ENCODE measurements at regions not wholly inside any gene's neighbourhood (a gene's known extent, or its start where the extent isn't known, plus 50 kb on each side); places are given as distances from the start of the nearest gene placed in this dataset.
"Not testable (repeated sequence)": the region's sequence is repeated elsewhere in the genome, so short reads cannot be mapped to it uniquely, and the experiment has no call there.

DNA sequence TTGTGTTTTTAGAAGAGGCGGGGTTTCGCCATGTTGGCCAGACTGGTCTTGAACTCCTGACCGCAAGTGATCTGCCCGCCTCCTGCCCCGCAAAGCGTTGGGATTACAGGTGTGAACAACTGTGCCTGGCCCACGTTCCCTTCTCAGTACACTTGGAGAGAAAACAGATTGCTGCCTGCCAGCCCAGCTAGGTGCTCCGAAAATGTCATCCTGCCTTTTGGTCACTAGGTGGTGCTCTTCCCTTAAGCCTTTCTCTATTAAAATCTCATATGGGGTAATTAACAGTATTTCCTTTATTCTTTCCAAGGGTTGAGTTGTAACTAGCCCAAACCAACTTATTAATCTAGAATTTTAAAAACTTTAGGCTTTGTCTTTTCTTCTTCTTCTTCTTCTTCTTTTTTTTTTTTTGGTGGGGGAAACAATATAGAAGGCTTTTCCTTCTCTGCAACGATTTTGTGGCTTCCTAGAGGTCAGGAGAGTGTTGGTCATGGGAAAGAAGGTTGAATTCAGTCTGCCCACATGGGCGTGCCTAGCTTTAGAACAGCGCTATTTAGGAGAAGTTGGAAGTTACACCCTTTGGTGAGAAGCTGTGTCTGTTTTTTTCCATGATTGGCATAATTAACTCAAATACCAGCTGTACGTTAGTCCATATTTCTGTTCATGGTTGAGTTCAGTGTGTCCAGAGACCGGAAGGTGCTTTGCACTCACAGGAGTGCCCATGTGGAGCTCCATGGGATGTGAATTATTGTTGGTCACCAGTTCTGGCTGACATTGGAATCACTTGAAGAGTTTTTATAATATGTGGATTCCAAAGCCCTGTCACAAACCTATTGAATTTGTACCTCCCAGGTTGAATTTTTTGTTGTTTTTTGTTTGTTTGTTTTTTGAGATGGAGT, 110.1 kb downstream of the LAT start:
- not testable (repeated sequence) for H3K9me3 ChIP-seq (ENCODE audit: insufficient read depth, low read length); H3F3A ChIP-seq (ENCODE audit: insufficient read depth); H3K27ac ChIP-seq (ENCODE audit: low read depth, low read length); H3K9me2 ChIP-seq (replicated peaks; ENCODE audit: insufficient read depth, low read length); H3K36me3 ChIP-seq (ENCODE audit: low read length); H2AFZ ChIP-seq (ENCODE audit: low read depth, low read length, severe bottlenecking); H3K79me2 ChIP-seq (ENCODE audit: insufficient read depth, low read length); H3K4me3 ChIP-seq (ENCODE audit: insufficient read depth, low read length, poor library complexity, severe bottlenecking); H4K20me1 ChIP-seq (ENCODE audit: low read depth, low read length); H3K9ac ChIP-seq (ENCODE audit: low read length); H3K4me2 ChIP-seq (ENCODE audit: low read depth, low read length, poor library complexity, severe bottlenecking); H3K27me3 ChIP-seq (ENCODE audit: low read length)

DNA sequence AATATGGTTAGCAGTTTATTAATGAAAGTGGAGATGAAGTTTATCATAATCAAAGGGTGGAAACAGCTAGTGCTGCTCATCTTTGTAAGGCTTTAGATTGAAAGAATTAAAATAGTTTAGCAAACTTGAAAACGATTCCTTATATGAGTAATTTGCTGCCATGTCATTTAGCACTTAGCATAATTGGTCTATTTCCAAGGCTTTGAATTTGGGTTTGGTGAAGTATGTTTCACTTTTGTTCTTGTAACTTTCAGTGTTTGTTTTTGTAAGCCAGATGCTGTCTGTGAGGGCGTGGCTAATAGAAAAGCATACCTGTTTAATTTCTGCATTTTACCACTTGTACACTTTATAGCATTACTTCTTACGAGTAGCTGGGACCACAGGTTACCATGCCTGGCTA, 109.5 kb downstream of the LAT start:
- H3K79me2 ChIP-seq (ENCODE audit: insufficient read depth, low read length); H4K20me1 ChIP-seq (ENCODE audit: low read depth, low read length); H2AFZ ChIP-seq (ENCODE audit: low read depth, low read length, severe bottlenecking); H3K9ac ChIP-seq (ENCODE audit: low read length); H3K27ac ChIP-seq (ENCODE audit: low read depth, low read length); H3K36me3 ChIP-seq (ENCODE audit: low read length); H3K27me3 ChIP-seq (ENCODE audit: low read length); H3K9me2 ChIP-seq (replicated peaks; ENCODE audit: insufficient read depth, low read length); H3K4me3 ChIP-seq (ENCODE audit: insufficient read depth, low read length, poor library complexity, severe bottlenecking); H3K4me2 ChIP-seq (ENCODE audit: low read depth, low read length, poor library complexity, severe bottlenecking); H3K9me3 ChIP-seq (ENCODE audit: insufficient read depth, low read length); H3F3A ChIP-seq (ENCODE audit: insufficient read depth): not testable (repeated sequence)

DNA sequence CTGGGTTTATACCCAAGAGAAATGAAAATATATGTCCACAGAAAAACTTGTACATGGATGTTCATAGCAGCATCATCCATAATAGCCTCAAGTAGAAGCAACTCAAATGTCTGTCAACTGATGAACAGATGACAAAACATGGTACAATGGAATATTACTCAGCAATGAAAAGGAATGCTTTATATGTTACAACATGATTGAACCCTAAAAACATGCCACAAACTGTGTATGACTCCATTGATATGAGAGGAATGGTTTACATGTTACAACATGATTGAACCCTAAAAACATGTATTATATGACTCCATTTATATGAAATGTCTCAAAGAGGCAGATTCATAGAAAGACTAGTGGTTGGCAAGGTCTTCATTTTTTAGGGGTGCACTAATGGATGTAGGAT, 104.8 kb downstream of the LAT start:
- H3K4me3 ChIP-seq (ENCODE audit: insufficient read depth, low read length, poor library complexity, severe bottlenecking); H2AFZ ChIP-seq (ENCODE audit: low read depth, low read length, severe bottlenecking); H3K9me2 ChIP-seq (replicated peaks; ENCODE audit: insufficient read depth, low read length); H3K9ac ChIP-seq (ENCODE audit: low read length); H3K4me2 ChIP-seq (ENCODE audit: low read depth, low read length, poor library complexity, severe bottlenecking); H3K27ac ChIP-seq (ENCODE audit: low read depth, low read length); H3K36me3 ChIP-seq (ENCODE audit: low read length); H3K79me2 ChIP-seq (ENCODE audit: insufficient read depth, low read length); H4K20me1 ChIP-seq (ENCODE audit: low read depth, low read length); H3F3A ChIP-seq (ENCODE audit: insufficient read depth); H3K9me3 ChIP-seq (ENCODE audit: insufficient read depth, low read length); H3K27me3 ChIP-seq (ENCODE audit: low read length): not testable (repeated sequence)

DNA sequence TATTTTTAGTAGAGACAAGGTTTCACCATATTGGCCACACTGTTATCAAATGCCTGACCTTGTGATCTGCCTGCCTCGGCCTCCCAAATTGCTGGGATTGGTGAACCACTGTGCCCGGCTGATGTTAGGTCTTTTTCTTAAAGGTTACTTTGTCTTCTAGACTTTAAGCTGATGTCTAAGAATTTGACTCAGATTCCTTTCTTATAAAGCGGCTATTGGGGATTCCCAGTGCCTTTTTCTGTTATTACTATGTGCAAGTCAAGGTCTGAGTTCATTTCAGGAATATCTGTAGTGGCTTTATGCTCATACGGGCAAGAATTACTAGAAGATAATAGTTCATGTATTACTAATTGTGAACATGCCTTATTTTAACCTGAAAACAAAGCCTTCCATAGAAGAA, 102.8 kb downstream of the LAT start:
- not testable (repeated sequence) for H3K36me3 ChIP-seq (ENCODE audit: low read length); H3K79me2 ChIP-seq (ENCODE audit: insufficient read depth, low read length); H2AFZ ChIP-seq (ENCODE audit: low read depth, low read length, severe bottlenecking); H3F3A ChIP-seq (ENCODE audit: insufficient read depth); H3K9me2 ChIP-seq (replicated peaks; ENCODE audit: insufficient read depth, low read length); H3K4me2 ChIP-seq (ENCODE audit: low read depth, low read length, poor library complexity, severe bottlenecking); H3K27me3 ChIP-seq (ENCODE audit: low read length); H4K20me1 ChIP-seq (ENCODE audit: low read depth, low read length); H3K9ac ChIP-seq (ENCODE audit: low read length); H3K9me3 ChIP-seq (ENCODE audit: insufficient read depth, low read length); H3K27ac ChIP-seq (ENCODE audit: low read depth, low read length); H3K4me3 ChIP-seq (ENCODE audit: insufficient read depth, low read length, poor library complexity, severe bottlenecking)

DNA sequence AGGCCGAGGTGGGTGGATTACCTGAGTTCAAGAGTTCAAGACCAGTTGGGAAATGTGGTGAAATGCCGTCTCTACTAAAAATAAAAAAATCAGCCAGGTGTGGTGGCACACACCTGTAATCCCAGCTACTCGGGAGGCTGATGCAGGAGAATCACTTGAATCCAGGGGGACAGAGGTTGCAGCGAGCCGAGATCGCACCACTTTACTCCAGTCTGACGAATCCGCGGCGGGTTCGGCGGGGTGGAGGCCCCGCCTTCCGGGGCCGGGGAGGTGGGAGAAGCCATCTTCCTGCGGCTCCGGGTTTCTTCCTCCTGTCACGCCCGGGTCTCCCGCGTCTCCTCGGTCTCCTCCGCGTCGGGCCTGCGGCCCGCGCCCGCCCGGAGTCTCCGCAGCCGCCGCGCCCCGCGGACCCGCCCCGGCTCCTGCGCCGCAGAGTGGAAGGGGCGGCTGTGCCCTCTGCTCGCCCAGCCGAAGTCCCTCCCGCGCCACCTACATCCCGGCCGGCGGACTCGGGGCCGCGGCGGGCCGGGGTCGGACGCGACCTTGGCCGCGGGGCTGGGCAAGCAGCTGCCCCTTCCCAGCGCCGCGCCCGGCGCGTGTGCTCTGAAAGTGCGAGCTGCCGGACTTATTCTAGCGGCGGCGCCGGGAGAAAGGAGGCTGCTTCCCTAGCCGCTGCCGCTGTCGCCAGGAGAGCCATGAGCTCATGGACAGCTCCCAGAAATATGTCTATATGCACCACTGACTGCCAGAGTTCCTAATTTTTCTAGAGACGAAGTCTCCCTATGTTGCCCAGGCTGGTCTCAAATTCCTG, 97.2 kb downstream of the LAT start:
- not testable (repeated sequence) for H3K79me2 ChIP-seq (ENCODE audit: insufficient read depth, low read length); H3K27me3 ChIP-seq (ENCODE audit: low read length); H3K27ac ChIP-seq (ENCODE audit: low read depth, low read length); H3K9me2 ChIP-seq (replicated peaks; ENCODE audit: insufficient read depth, low read length); H2AFZ ChIP-seq (ENCODE audit: low read depth, low read length, severe bottlenecking); H3K9me3 ChIP-seq (ENCODE audit: insufficient read depth, low read length); H3F3A ChIP-seq (ENCODE audit: insufficient read depth); H3K9ac ChIP-seq (ENCODE audit: low read length); H3K36me3 ChIP-seq (ENCODE audit: low read length); H3K4me2 ChIP-seq (ENCODE audit: low read depth, low read length, poor library complexity, severe bottlenecking); H3K4me3 ChIP-seq (ENCODE audit: insufficient read depth, low read length, poor library complexity, severe bottlenecking); H4K20me1 ChIP-seq (ENCODE audit: low read depth, low read length)

DNA sequence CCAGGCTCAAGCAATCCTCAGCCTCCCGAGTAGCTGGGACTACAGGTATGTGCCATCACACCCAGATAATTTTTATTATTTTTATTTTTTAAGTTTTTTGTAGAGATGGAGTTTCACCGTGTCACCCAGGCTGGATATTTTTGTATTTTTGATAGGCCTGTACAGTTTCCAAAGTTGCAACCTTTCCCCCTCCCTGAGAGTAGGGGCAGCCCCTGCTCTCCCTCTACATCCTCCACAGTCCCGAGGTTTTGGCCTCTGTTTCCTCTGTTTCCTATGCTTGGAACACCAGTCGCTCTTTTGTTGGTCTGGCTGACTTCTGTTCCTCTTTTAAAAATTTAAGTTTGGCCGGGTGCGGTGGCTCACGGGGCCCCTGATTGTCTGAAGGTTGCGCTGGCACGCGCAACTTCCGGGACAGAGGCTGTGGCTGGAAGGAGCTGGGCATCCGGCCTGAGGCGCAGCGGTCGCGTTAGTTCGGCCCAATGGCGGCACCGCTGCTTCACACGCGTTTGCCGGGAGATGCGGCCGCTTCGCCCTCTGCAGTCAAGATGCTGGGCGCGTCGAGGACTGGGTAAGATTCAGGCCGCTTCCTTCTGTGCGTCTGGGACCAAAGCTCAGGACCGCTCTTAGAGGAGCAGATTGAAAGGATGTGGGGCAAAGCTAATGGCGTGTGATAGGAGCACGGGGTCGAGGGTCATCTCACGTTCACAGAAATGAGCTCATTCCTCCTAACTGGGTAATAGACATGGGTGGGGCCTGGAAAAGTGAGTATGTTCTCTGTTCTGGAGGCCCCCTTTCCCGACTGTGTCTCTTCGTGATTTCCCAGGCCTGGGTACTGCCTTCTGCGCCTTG, 89.9 kb downstream of the LAT start:
- H4K20me1 ChIP-seq (ENCODE audit: low read depth, low read length); H3K9me3 ChIP-seq (ENCODE audit: insufficient read depth, low read length); H3F3A ChIP-seq (ENCODE audit: insufficient read depth); H3K9me2 ChIP-seq (replicated peaks; ENCODE audit: insufficient read depth, low read length); H3K36me3 ChIP-seq (ENCODE audit: low read length); H3K27me3 ChIP-seq (ENCODE audit: low read length); H3K79me2 ChIP-seq (ENCODE audit: insufficient read depth, low read length): not testable (repeated sequence)
- Histone ChIP-seq H3K27ac (ENCODE audit: low read depth, low read length) (peak overlapping the region; percentile 63), H2AFZ (ENCODE audit: low read depth, low read length, severe bottlenecking) (peak overlapping the region; percentile 35), H3K4me3 (ENCODE audit: insufficient read depth, low read length, poor library complexity, severe bottlenecking) (peak overlapping the region; percentile 24), H3K9ac (ENCODE audit: low read length) (peak overlapping the region; percentile 49), H3K4me2 (ENCODE audit: low read depth, low read length, poor library complexity, severe bottlenecking) (peak overlapping the region; percentile 38)

DNA sequence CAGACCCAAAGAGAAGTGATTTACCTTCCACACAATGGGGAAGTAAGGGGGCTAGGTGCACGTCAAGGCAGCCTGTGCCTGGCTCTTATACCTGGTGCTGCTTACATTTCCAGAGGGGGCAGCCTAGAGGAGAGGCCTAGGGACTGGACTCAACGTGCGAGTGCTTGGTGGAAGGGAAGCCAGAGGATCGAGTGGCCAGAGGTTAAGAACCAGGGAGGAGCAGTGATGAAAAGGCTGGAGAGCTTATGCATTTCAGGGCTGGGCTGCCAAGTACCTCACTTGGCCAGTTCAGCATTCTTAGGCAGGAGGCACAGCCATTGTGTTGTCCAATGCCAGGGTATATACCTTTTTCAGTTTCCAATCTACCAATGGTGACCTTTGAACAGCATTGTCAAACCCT, 77.4 kb downstream of the LAT start:
- H3K9me3 ChIP-seq (ENCODE audit: insufficient read depth, low read length); H3K9me2 ChIP-seq (replicated peaks; ENCODE audit: insufficient read depth, low read length); H3K27me3 ChIP-seq (ENCODE audit: low read length); H3K4me2 ChIP-seq (ENCODE audit: low read depth, low read length, poor library complexity, severe bottlenecking); H2AFZ ChIP-seq (ENCODE audit: low read depth, low read length, severe bottlenecking); H3K36me3 ChIP-seq (ENCODE audit: low read length); H3K27ac ChIP-seq (ENCODE audit: low read depth, low read length); H3K4me3 ChIP-seq (ENCODE audit: insufficient read depth, low read length, poor library complexity, severe bottlenecking); H3K9ac ChIP-seq (ENCODE audit: low read length); H3F3A ChIP-seq (ENCODE audit: insufficient read depth); H3K79me2 ChIP-seq (ENCODE audit: insufficient read depth, low read length); H4K20me1 ChIP-seq (ENCODE audit: low read depth, low read length): not testable (repeated sequence)
